ENCODE measurements at regions not wholly inside any gene's neighbourhood (a gene's known extent, or its start where the extent isn't known, plus 50 kb on each side); places are given as distances from the start of the nearest gene placed in this dataset.

- DNase-seq (ENCODE audit: low spot score) = no peak
- no peak for TF ChIP-seq CTCF (IDR thresholded peaks at IDR 0.05; ENCODE audit: extremely low read depth, missing control alignments)
These were observed 76.9 kb upstream of the WARS2 start for GRCh38 chr1:119217309-119217828.

GRCh38 chr1:119219711-119220110 lies 79.3 kb upstream of the WARS2 start:
- no peak for TF ChIP-seq CTCF (IDR thresholded peaks at IDR 0.05; ENCODE audit: extremely low read depth, missing control alignments)
- DNase-seq (ENCODE audit: low spot score) = no peak

GRCh38 chr1:119220991-119221390 lies 80.5 kb upstream of the WARS2 start:
- no peak for DNase-seq (ENCODE audit: low spot score)
- TF ChIP-seq CTCF (IDR thresholded peaks at IDR 0.05; ENCODE audit: extremely low read depth, missing control alignments) = no peak

DNA sequence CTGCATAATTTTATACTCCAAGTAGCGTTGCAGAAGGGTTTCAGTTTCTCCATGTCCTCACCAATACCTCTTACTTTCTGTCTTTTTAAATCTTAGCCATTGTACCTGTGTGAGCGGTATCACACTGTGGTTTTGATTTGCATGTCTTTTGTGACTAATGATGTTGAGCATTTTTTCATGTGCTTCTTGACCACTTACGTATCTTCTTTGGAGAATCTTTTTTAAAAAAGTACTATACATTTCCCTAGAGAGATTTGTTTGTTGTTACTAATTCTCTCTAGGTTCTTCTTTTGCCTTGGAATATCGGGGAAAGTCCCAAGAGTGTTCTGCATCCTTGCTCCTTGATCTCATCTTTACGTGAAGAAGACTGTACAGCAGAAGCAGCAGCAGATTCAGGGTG lies 81.8 kb upstream of the WARS2 start:
- no peak for TF ChIP-seq CTCF (IDR thresholded peaks at IDR 0.05; ENCODE audit: extremely low read depth, missing control alignments)
- no peak for DNase-seq (ENCODE audit: low spot score)

DNA sequence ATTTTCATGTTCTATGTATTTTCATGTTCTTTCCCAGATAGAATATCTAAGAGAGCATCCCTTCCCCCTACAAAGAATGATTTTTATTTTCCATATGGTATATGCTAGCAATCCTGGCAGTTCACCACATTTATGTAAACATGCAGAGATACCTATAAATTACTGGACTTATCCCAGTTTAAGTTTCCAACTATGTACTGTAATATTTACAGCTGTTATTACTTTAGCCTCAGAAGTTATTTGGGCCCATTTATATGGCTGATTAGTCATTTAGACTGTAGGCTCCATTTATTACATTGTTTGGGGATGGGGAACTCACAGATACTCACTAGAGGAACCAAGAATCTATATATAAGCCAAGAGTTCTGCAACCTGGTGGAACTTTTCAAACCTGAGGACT lies 84.8 kb upstream of the WARS2 start:
- DNase-seq (ENCODE audit: low spot score) = no peak
- TF ChIP-seq CTCF (IDR thresholded peaks at IDR 0.05; ENCODE audit: extremely low read depth, missing control alignments) = no peak

GRCh38 chr1:119225831-119226230 lies 85.4 kb upstream of the WARS2 start:
- no peak for DNase-seq (ENCODE audit: low spot score)
- TF ChIP-seq CTCF (IDR thresholded peaks at IDR 0.05; ENCODE audit: extremely low read depth, missing control alignments) = peak; percentile 4

DNA sequence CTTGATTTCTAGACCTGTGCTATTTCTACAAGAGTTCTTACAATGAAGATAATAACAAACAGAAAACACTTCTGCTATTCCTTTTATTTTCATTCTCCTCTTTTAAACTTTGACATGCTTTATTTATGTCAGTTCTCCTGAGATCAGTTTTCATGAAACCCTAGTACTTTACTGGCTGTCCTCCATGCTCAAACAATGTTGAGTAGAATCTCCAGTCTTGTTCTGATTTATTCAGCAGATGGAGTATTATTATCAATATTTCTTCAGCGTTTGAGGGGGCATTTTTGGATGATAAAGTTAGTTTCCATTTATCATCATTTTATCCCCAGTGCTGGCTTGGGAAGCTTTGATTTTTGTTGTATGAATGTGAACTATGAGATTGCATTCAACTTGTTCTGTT lies 85.9 kb upstream of the WARS2 start:
- no peak for TF ChIP-seq CTCF (IDR thresholded peaks at IDR 0.05; ENCODE audit: extremely low read depth, missing control alignments)
- no peak for DNase-seq (ENCODE audit: low spot score)
